C4-2B (cell line): ENCODE measurements at regions not wholly inside any gene's neighbourhood (a gene's known extent, or its start where the extent isn't known, plus 50 kb on each side); places are given as distances from the start of the nearest gene placed in this dataset.

Experiments
- ZFX ChIP-seq: fragments of 450-650 bp; IDR thresholded peaks from 2 replicates; pipeline ENCODE4 v1.6.1; 2017
- TF ChIP-seq, protein P1 (sequence below): fragments of 450-650 bp; conservative IDR thresholded peaks from 2 replicates; pipeline ENCODE4 v1.5.1; 2017; ENCODE audit warnings: mild to moderate bottlenecking

DNA sequence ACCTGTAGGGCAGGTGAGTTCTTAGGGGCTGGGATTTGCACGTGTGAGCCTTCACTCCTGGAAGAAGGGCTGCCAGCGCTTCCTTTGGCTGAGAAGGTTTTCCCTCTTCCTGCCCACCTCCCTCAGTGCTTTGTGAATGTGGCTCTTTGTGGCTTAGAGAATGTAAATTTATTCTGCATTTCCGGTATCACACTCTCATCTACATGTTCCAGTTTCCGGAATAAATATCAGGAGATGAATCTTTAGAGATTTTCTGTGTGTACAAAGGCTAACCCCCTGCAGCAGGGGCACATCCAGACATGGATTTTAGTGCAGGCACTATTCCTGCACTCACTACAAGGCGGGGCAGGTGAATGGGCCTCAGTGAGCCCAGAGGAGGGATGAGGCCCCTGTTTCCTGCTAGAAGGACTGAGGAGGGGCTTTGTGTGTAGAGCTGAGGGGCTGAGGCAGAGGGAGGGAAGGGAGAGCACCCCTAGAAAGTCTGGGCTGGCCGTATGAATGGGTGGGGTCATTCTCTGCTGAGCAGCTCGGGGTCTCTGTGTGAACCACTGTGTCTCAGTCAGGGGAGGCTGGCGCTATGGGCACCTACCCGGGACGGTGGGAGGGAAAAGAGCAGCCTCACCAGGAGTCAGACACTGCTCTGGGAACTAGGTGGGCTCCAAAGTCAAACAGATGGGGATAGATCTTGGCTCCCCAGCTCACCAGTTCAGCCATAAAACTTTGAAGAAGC, 207.5 kb downstream of the MATN1 start:
- TF ChIP-seq, protein P1, sequence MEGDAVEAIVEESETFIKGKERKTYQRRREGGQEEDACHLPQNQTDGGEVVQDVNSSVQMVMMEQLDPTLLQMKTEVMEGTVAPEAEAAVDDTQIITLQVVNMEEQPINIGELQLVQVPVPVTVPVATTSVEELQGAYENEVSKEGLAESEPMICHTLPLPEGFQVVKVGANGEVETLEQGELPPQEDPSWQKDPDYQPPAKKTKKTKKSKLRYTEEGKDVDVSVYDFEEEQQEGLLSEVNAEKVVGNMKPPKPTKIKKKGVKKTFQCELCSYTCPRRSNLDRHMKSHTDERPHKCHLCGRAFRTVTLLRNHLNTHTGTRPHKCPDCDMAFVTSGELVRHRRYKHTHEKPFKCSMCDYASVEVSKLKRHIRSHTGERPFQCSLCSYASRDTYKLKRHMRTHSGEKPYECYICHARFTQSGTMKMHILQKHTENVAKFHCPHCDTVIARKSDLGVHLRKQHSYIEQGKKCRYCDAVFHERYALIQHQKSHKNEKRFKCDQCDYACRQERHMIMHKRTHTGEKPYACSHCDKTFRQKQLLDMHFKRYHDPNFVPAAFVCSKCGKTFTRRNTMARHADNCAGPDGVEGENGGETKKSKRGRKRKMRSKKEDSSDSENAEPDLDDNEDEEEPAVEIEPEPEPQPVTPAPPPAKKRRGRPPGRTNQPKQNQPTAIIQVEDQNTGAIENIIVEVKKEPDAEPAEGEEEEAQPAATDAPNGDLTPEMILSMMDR, result no peak
- no peak for TF ChIP-seq ZFX
